Activated naive CD8-positive, alpha-beta T cell treated with anti-CD3 and anti-CD28 coated beads, Interleukin-2, amount 50 U/mL, for 24 hours (primary cell): ENCODE measurements at regions not wholly inside any gene's neighbourhood (a gene's known extent, or its start where the extent isn't known, plus 50 kb on each side); places are given as distances from the start of the nearest gene placed in this dataset.

ENCODE experiments used
- ATAC-seq: fragments of 150-1000 bp; cut with Tn5 transposase; one replicate; pipeline ENCODE4 v1.10.0; 2021
- DNase-seq: peaks from one replicate; pipeline ENCODE4 v3.0.0; 2021
- H3K27ac Mint-ChIP-seq: one replicate; pipeline ENCODE4 v1.8.0; 2021; ENCODE audit warnings: mild to moderate bottlenecking, mixed read lengths
- H3K27me3 Mint-ChIP-seq: one replicate; pipeline ENCODE4 v1.8.0; 2021; ENCODE audit warnings: mixed read lengths
- H3K36me3 Mint-ChIP-seq: one replicate; pipeline ENCODE4 v1.8.0; 2021; ENCODE audit warnings: low read depth, mixed read lengths
- H3K4me1 Mint-ChIP-seq: one replicate; pipeline ENCODE4 v1.8.0; 2021; ENCODE audit warnings: mixed read lengths
- H3K4me3 Mint-ChIP-seq: one replicate; pipeline ENCODE4 v1.8.0; 2021; ENCODE audit warnings: mild to moderate bottlenecking, moderate library complexity, mixed read lengths
- H3K9me3 Mint-ChIP-seq: one replicate; pipeline ENCODE4 v1.8.0; 2021; ENCODE audit warnings: mixed read lengths

- H3K4me3 Mint-ChIP-seq, result no peak overlapping the region
- ATAC-seq, result no peak
- H3K36me3 Mint-ChIP-seq, result no peaks in the 10 kb centered on the region
These were observed 156.4 kb downstream of the FAM181B start for GRCh38 chr11:82577246-82577645.

GRCh38 chr11:82560836-82561235 is 172.8 kb downstream of the FAM181B start:
- no peaks in the 10 kb centered on the region for H3K9me3 Mint-ChIP-seq
- no peaks in the 10 kb centered on the region for H3K36me3 Mint-ChIP-seq
- no peaks in the 10 kb centered on the region for H3K27me3 Mint-ChIP-seq
- no peak overlapping the region for H3K27ac Mint-ChIP-seq
- no peaks in the 10 kb centered on the region for H3K4me1 Mint-ChIP-seq
- no peak overlapping the region for H3K4me3 Mint-ChIP-seq
- no peak for DNase-seq
- no peak for ATAC-seq

More at GRCh38 chr11:82577246-82577645, 156.4 kb downstream of the FAM181B start:
- no peak for DNase-seq
- Mint-ChIP-seq H3K27ac (no peak overlapping the region), H3K9me3 (no peaks in the 10 kb centered on the region), H3K4me1 (no peaks in the 10 kb centered on the region), H3K27me3 (no peaks in the 10 kb centered on the region)

GRCh38 chr11:82559609-82560008 is 174.1 kb downstream of the FAM181B start:
- Mint-ChIP-seq H3K4me3 (no peak overlapping the region), H3K4me1 (no peaks in the 10 kb centered on the region), H3K36me3 (no peaks in the 10 kb centered on the region), H3K27me3 (no peaks in the 10 kb centered on the region), H3K27ac (no peak overlapping the region), H3K9me3 (no peaks in the 10 kb centered on the region)
- no peak for DNase-seq
- no peak for ATAC-seq

GRCh38 chr11:82557274-82557673 is 176.4 kb downstream of the FAM181B start:
- Mint-ChIP-seq H3K27me3 (no peaks in the 10 kb centered on the region), H3K9me3 (no peaks in the 10 kb centered on the region)
- ATAC-seq, result no peak

GRCh38 chr11:82556210-82556609 is 177.5 kb downstream of the FAM181B start:
- no peaks in the 10 kb centered on the region for H3K36me3 Mint-ChIP-seq
- no peak overlapping the region for H3K27ac Mint-ChIP-seq
- DNase-seq (no peak), ATAC-seq (no peak)
- H3K27me3 Mint-ChIP-seq, result no peaks in the 10 kb centered on the region
- no peaks in the 10 kb centered on the region for H3K4me1 Mint-ChIP-seq
- H3K4me3 Mint-ChIP-seq, result no peak overlapping the region
- H3K9me3 Mint-ChIP-seq, result no peaks in the 10 kb centered on the region

More at GRCh38 chr11:82557274-82557673, 176.4 kb downstream of the FAM181B start:
- no peak for DNase-seq
- H3K27ac Mint-ChIP-seq, result no peak overlapping the region
- H3K36me3 Mint-ChIP-seq, result no peaks in the 10 kb centered on the region
- no peaks in the 10 kb centered on the region for H3K4me1 Mint-ChIP-seq
- H3K4me3 Mint-ChIP-seq, result no peak overlapping the region

GRCh38 chr11:82546661-82547557 is 186.8 kb downstream of the FAM181B start:
- DNase-seq (no peak), ATAC-seq (no peak)
- H3K27me3 Mint-ChIP-seq, result no peaks in the 10 kb centered on the region
- H3K27ac Mint-ChIP-seq, result no peak overlapping the region
- H3K36me3 Mint-ChIP-seq, result no peaks in the 10 kb centered on the region
- H3K4me1 Mint-ChIP-seq, result no peaks in the 10 kb centered on the region
- H3K9me3 Mint-ChIP-seq, result no peaks in the 10 kb centered on the region
- H3K4me3 Mint-ChIP-seq, result no peak overlapping the region

GRCh38 chr11:82539669-82540068 is 194.0 kb downstream of the FAM181B start:
- Mint-ChIP-seq H3K9me3 (no peaks in the 10 kb centered on the region), H3K4me3 (no peak overlapping the region), H3K27me3 (peaks cover 2% of the 10 kb centered on the region), H3K36me3 (no peaks in the 10 kb centered on the region), H3K27ac (no peak overlapping the region), H3K4me1 (no peaks in the 10 kb centered on the region)
- ATAC-seq (no peak), DNase-seq (no peak)

- Mint-ChIP-seq H3K9me3 (no peaks in the 10 kb centered on the region), H3K36me3 (no peaks in the 10 kb centered on the region), H3K4me1 (no peaks in the 10 kb centered on the region), H3K27ac (no peak overlapping the region), H3K27me3 (peaks cover 2% of the 10 kb centered on the region), H3K4me3 (no peak overlapping the region)
- no peak for ATAC-seq
- no peak for DNase-seq
These were observed 197.0 kb downstream of the FAM181B start for GRCh38 chr11:82536706-82537105.

- Mint-ChIP-seq H3K4me3 (no peak overlapping the region), H3K27me3 (peaks cover 2% of the 10 kb centered on the region), H3K9me3 (no peaks in the 10 kb centered on the region), H3K27ac (no peak overlapping the region), H3K4me1 (no peaks in the 10 kb centered on the region), H3K36me3 (no peaks in the 10 kb centered on the region)
- DNase-seq (no peak), ATAC-seq (no peak)
These were observed 199.9 kb downstream of the FAM181B start for GRCh38 chr11:82533628-82534327.

- no peaks in the 10 kb centered on the region for H3K27me3 Mint-ChIP-seq
- H3K4me3 Mint-ChIP-seq, result no peak overlapping the region
- DNase-seq, result no peak
- ATAC-seq, result no peak
- H3K4me1 Mint-ChIP-seq, result no peaks in the 10 kb centered on the region
- H3K9me3 Mint-ChIP-seq, result no peaks in the 10 kb centered on the region
- H3K27ac Mint-ChIP-seq, result no peak overlapping the region
- H3K36me3 Mint-ChIP-seq, result no peaks in the 10 kb centered on the region
These were observed 203.7 kb downstream of the FAM181B start for GRCh38 chr11:82529936-82530335.

GRCh38 chr11:82527081-82527584 is 206.5 kb downstream of the FAM181B start:
- Mint-ChIP-seq H3K36me3 (no peaks in the 10 kb centered on the region), H3K27me3 (no peaks in the 10 kb centered on the region), H3K9me3 (no peaks in the 10 kb centered on the region), H3K27ac (no peak overlapping the region), H3K4me1 (no peaks in the 10 kb centered on the region), H3K4me3 (no peak overlapping the region)
- no peak for ATAC-seq
- DNase-seq, result no peak

- Mint-ChIP-seq H3K36me3 (no peaks in the 10 kb centered on the region), H3K27ac (no peak overlapping the region), H3K4me3 (no peak overlapping the region), H3K27me3 (no peaks in the 10 kb centered on the region), H3K4me1 (no peaks in the 10 kb centered on the region), H3K9me3 (no peaks in the 10 kb centered on the region)
- DNase-seq (no peak), ATAC-seq (no peak)
These were observed 210.5 kb downstream of the FAM181B start for GRCh38 chr11:82523141-82523540.

GRCh38 chr11:82521427-82521826 is 212.2 kb downstream of the FAM181B start:
- Mint-ChIP-seq H3K27me3 (no peaks in the 10 kb centered on the region), H3K4me3 (no peak overlapping the region), H3K27ac (no peak overlapping the region), H3K36me3 (no peaks in the 10 kb centered on the region), H3K4me1 (no peaks in the 10 kb centered on the region), H3K9me3 (no peaks in the 10 kb centered on the region)
- no peak for DNase-seq
- ATAC-seq, result no peak

- Mint-ChIP-seq H3K27me3 (no peaks in the 10 kb centered on the region), H3K4me1 (no peaks in the 10 kb centered on the region), H3K4me3 (no peak overlapping the region), H3K27ac (no peak overlapping the region), H3K36me3 (no peaks in the 10 kb centered on the region), H3K9me3 (no peaks in the 10 kb centered on the region)
- DNase-seq (no peak), ATAC-seq (no peak)
These were observed 226.4 kb downstream of the FAM181B start for GRCh38 chr11:82507288-82507687.

- Mint-ChIP-seq H3K4me1 (no peaks in the 10 kb centered on the region), H3K27me3 (no peaks in the 10 kb centered on the region), H3K27ac (no peak overlapping the region), H3K9me3 (no peaks in the 10 kb centered on the region), H3K36me3 (no peaks in the 10 kb centered on the region), H3K4me3 (no peak overlapping the region)
- no peak for DNase-seq
- ATAC-seq, result no peak
These were observed 228.3 kb downstream of the FAM181B start for GRCh38 chr11:82505379-82505778.
